HG03025 (cell line): ENCODE measurements at regions not wholly inside any gene's neighbourhood (a gene's known extent, or its start where the extent isn't known, plus 50 kb on each side); places are given as distances from the start of the nearest gene placed in this dataset.

Experiments
- ATAC-seq: cut with Tn5 transposase; IDR thresholded peaks from one replicate; pipeline ENCODE4 v1.9.1; 2021; ENCODE audit warnings: mild to moderate bottlenecking, moderate library complexity; ENCODE audit not compliant: unreplicated experiment, low FRiP score

DNA sequence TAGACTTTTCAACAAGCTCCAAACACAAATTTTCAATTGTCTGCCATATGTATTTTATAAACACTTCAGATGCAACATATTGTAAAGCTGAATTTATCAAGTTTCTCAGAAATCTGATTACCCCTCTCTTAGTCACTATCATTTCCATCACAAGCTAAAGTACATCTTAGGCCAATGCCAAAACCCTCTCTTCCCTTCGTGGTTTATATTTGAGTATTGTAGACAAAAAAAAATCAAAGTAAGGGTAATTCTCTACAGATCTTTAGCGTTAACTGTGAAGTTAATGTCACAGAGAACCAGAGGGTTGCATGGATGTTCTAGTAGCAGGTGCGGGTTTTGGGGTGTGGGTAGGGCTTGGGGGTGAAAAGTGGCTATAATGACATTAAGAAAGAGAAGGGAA lies 387.7 kb upstream of the PTGER4 start:
- ATAC-seq, result no peak

DNA sequence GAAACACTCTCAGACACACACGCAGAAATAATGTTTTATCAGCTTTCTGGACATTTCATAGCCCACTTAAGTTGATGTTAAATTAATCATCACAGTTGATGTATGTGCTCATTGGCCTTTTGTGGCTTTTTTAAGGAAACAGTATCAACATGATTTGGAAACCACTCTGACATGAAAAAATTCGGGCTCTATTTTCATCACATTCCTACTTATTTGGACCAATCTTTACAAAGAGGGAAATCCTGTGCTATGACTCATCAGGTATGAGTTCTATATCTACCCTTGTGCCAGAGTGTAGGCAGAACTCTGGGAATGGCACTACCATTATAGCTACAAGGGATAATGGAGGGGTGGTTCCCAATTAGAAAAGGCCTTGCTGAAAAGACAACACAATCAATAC lies 388.4 kb upstream of the PTGER4 start:
- no peak for ATAC-seq

DNA sequence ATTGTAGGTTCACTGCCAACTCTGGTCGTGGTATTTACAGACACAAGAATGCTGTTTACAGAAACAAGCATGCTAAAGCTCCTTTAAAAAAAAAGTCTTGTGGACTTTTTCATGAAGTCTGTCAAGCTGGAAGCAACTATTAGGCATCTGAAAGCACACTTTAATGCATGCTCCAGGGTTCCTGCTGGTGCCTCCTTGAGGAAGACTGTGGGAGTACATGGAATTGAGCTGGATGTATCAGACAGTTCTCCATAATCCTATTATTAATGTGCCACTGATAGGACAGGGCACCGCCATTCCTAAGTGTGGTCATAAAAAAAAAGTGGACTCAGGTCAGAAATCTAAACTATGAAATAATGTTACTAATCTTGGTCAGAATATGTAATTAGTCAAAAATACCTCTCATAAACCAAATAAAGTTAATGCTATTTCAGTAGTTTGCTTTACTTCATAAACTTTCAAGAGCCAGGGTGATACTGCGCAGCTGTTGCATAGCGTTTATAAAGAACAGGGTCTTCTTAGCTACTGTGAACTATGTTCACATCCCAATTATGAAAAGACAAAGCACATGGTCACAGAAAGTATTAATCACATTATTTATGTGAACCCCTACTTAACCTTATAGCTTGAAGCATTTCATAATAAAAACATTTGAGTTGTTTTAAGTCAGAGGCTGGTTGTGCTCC lies 390.8 kb upstream of the PTGER4 start:
- ATAC-seq, result no peak

DNA sequence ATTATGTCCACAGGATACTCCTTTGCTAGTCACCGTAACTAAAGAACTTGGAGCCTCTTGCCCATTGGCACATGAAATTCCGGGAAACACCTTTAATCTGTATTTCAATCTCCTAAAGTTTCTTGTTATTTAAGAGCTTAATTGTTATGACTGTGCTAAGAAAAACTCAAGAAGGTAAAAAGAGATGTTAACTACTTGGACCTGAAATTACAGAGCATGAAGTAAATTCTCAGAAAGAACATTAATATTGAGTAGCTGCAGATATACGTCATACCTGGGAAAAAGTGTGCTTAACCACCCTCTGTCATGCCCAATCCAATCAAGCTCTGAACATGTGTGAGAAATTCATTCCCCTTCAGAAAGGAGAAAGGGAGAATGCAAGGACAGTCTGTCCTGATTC lies 394.9 kb upstream of the PTGER4 start:
- no peak for ATAC-seq

DNA sequence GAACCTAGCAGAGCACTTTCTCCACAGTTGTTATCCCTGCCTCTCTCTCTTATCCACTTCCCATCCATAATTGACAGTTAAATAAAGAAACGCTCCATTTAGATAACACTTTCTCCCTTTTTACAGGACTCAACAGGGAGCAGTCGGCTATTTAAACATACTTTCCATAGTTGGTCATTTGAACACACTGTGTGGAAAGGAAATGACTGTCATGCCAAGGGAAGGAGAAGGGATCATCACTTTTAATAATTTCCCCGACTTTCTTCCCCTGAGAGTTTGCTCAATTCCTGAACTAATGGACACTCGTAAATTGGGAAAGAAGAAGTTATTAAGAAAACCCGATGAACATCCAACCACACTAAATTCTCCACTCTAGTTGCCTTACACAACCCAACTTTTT lies 400.8 kb upstream of the PTGER4 start:
- ATAC-seq, result no peak

DNA sequence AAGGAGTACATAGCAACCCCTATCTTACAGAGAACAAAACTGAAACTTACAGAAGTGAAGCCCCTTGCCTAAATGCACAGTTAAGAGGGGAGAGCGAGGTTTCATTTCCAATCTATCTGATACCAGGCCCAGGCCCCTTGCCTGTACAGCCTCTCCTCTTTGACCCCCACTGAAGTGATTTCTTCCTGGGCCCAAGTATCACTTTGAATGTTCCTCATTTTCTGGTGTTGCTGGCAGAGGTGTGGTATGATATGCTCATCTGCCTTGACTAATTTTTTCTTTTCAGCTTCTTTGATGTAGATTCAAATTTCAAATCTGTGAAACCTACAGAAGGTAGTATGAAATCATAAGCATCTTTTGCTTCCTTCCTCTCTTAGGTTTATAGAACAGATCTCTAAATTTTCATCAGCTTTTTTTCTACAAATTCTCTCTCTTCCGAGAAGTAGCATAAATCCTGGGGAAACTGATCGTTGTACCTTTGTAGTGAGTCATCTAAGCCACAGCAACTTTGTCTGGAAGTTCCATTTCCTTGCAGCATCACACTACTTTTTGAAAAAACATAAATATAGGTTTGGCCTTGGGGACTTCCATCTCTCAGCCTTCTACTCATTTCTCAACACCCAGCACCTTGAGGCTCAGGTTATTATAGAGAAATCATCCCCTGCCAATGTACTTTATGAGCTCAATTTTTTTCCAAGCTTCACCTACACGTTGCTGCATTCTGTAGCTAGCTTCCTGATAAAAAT lies 402.4 kb upstream of the PTGER4 start:
- peak; percentile 47 for ATAC-seq

DNA sequence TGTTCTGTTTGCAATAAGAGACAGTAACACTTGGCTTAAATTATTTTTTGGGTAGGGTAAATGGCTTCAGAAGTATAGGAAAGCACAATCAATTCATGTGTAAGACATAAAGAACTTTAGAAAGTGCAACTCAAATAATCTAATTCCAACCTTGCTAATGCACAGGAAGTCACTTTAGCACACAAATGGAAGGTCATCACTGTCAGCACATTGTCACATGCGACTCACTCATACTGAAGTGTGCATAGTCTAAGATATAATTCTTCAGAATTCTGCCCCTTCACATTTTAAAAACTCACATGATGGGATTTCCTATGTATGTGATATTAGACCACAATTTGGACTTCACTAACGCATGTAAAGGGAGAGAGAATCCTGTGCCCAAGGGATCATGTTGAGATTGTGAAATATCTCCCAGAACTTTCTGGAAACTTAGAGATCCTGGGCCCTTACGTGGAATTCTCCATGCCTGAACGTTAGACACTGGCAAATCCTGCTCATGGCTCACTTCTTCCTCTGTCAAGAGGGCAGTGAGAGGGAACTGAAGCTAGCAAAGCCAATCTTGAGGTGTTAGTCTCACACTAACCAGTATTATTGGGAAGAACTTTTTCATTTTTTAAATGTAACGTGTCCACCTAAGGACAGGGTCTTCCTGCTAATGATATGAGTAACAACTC lies 403.2 kb upstream of the PTGER4 start:
- ATAC-seq, result no peak

DNA sequence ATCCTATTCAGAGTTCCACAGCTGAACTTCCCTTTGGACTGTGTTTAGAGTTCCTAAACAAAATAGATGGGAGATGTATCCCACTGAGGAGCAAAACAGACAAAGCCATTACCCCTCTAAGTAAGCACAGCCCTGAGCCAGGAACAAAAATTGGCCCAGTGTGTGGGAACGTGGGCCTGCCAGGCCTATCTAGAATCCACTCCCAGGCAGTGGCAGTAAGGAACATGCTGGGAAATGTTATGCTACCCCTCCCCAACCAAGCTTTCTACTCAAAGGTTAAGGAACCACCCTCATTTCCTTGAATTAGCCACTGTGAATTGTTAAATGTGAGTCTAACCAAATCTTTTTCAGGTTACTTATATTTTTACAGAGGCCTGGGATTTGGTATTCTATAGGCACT lies 405.1 kb upstream of the PTGER4 start:
- ATAC-seq, result no peak

DNA sequence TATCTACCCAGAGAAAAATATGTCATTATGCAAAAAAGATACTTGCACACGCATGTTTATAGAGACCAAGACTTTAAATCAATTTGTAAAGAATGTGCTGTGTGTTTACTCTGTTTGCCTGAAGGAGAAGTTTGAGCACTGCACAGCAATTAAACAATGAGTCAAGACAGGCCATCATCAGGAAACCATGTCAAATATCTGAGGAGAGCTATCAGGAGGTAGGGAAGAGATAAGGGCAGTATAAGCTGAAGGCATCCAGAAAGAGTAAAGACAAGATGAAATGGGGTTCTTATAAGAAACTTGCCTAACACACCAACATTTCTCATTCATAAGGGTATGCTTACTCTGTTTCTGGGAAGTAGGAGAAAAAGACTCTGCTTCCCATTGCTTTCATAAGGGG lies 405.8 kb upstream of the PTGER4 start:
- ATAC-seq, result no peak

DNA sequence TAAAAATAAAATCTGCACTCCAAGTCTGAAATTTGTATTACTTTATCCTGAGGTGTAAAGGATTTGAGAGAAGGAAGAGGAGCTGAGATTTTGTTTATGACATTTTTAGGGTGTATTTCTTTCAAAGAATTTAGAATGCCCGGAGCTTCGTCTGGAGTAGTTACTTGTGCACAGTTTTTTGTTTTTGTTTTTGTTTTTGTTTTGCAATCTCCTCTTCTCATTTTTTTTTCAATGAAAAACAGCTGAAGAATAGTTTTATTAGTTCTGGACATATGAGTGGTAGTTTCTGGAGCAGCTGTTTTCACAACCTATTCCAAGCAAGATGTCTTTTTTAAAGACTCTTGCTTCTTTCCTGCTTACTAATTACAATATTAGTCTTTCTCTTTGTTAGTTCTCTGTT lies 408.2 kb upstream of the PTGER4 start:
- ATAC-seq, result no peak

DNA sequence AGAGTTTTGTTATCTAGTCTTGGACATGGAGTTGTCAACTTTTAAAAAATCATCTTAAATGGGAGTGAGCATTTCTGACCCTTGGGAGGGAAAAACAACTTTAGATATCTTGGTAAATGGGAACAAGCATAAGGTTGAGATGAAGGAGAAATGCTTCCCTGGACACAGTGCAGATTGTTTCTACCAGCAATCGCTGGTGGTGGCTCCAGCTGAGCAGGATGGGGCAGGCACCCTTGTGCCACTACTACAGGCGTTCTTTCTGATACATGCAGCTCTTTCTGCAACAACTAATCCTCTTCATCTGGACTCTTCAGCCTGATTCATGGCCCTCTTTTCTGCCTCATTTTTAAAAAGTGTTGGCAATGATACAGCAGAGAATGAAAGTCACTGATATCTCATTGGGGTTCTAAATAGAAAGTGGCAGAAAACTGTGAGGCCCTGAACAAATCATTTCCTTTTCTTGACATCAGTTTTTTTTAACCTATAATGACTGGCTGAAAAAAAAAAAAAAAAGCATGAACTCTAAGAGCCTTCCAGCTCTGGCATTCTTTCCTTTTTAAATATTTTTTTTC lies 409.4 kb upstream of the PTGER4 start:
- ATAC-seq, result no peak

DNA sequence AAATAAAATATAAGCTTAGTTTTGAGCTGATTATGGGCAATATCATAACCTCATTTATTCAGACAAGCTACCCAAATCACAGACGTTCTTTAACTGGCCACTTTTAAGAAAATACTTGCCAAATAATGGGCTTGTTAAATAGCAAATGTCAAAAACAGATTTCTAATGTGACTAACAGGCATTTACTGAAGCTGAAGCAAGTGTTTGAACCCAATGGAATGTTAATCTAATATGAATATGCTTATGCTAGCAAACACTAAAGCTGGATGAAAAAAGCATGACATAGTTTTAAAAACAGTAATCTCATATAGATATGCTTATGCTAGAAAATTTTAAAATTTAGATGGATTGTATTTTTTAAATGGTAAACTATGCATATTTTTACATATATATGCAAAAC lies 411.6 kb upstream of the PTGER4 start:
- no peak for ATAC-seq

DNA sequence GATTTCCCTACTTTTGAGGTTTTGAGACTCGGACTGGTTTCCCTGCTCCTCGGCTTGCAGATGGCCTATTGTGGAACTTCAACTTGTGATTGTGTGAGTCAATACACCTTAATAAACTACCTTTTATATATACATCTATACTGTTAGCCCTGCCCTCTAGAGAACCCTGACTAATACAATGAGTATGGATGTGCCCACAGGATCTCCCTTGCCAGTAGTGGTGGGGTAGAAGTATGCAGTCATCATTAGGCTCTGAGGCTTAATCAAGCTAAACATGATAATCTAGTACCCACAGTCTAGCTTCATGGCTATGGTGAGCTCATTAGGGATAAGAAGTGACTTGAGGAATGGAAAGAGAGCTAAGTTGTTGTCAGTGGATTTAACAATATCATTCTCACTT lies 412.8 kb upstream of the PTGER4 start:
- no peak for ATAC-seq

DNA sequence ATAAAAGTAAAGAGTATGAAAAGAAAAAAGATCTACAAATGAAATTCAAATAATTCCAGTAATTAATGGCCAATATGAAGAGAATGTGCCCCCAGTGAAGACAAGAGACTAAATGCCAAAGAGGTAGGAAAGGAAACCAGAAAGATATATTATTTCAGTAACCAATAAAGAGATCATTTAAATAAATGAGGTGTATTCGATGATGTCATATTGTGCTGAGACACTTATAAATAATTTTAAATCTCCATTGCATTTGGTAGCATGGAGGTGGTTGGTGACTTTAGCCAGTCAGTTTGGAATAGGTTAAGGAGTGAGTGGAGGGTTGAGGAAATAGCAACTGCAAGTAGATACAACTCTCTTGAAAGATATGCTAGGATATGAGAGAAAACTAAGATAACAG lies 417.7 kb upstream of the PTGER4 start:
- ATAC-seq, result no peak

DNA sequence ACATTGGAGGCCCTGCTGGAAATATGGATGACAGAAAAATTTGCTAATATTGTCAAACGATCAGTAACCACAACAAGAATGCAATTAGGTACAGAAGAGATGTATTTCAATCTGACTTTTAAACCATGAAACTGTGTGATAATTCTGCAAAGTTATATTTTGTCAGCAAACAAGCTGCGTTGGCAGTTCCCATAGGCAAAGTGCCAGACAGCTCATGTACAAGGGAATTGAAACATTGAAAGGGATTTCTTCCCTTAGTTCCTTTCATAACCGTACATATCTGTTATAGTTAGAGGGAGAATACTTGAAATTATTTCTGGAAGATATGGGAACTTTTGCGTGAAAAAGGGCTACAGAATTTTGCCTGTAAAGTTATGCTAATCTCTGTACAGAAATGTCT lies 419.4 kb upstream of the PTGER4 start:
- ATAC-seq, result no peak

DNA sequence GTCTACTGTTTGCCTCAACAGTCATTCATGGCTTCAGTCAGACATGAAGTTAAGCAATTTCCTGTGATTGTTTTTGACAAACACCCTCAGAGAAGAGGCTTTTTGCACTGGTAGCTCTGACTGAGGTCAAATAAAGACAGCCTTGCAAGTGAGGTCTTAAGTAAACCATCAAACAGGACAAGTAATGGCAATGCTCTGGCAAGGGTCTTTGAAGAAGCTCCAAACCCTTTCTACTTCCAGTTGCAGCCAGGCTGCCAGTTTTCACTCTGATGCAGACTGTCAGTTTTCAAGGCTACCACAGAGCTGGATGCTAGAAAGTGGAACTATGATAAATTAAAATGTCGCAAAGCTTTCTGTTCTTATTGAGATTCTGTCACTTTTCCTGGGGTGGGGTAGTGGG lies 421.5 kb upstream of the PTGER4 start:
- ATAC-seq, result no peak

DNA sequence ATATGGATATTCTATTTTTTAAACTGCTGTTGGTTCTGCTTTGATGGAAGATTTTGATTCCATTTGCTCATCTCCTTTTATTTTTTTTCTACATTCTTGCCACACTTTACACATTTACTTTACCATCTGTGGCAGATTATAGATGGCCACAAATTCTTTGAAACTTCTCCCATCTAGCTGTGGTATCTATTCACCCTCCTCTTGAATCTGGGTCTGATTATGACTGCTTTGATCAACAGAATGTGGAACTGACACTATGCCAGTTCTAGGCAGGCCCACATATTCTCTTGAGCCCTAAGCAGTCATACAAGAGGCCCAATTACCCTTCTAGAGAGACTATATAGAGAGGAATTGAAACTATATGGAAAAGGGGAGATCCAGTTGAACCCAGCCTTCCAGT lies 439.0 kb upstream of the PTGER4 start:
- ATAC-seq, result no peak

DNA sequence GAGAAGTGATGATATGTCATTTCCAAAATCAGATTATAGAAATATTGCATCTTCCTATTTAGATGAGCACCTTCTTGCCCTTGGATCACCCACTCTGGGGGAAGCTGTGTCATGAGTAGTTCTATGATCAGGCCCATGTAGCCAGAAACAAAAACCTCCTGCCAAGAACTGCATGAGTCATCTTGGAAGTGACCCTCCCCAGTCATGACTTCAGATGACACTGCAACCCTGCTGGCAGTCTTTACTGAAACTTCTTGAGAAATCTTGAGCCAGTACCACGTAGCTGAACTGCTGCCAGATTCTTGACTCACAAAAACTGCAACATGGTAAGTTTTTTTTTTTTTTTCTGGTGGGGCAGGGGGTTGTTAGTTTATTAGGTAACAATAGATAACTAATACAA lies 439.6 kb upstream of the PTGER4 start:
- ATAC-seq, result no peak

DNA sequence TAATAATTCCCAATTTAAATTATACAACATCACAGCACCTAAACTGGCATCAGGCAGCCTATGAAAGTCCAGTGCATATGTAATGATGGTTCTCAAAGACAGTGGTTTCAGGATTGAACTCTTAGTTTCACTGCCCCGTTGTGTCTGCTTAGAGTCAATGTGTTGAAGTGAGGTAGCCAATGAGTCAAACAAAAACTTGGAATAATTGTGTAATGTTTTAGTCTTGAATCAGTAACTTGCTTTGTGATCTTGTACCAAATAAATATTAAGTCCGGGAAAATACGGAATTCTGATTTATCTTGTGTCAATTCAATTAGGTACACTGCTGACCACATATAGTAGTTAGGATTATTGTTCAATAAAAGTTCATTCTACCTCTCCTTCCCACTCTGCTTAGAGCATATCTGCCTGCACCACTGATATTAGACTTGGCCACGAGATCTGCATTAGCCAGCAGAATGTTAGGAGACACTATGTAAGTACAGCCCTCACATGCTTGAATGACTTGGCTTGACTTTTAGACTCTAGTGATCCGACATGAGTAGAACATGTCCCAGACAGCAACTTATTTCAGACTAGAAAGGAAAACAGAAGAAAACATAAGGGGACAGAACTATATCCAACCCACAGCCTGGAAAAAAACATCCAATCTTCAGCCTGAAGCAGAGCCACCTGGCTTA lies 441.5 kb upstream of the PTGER4 start:
- no peak for ATAC-seq

DNA sequence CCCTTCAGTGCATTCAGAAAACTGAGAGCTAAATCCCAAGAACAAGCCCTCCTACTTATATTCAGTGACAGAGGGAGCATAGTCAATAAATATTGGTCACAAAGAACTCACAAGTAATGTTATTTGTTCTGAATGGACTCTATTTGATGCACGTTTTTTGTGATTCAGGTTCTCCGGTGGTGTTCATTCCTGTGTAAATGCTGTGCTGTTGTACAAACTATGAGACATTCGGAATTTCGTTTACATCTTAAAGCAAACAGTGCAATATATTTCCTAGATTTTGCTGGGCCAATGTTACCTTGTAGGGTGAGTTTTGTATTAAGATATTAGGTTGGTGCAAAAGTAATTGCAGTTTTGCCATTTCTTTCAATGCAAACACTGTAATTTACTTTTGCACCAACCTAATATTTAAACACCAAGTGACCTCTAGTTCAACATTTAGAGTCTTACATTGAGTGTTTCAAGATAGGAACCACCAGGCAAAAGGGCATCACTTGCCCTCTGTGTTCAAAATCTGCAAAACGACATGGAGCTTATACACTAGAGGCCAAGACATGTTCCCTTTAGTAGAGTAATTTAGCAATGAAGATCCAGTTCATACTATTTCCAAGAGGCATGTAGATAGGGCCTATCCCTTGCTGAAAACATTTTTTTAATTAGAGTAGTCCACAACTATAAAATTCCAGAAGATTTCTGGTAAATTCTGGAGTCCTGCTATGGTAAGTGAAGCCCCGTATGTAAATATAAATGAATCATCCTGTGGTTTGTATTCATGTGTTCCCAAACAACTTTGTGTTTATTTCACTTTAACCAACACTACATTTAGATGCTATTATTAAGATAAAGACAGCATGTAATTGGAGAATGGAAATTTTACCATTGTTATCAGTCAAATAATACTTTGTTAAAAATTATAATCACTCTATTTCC lies 444.0 kb upstream of the PTGER4 start:
- no peak for ATAC-seq
